GM12878 (cell line): ENCODE measurements at regions not wholly inside any gene's neighbourhood (a gene's known extent, or its start where the extent isn't known, plus 50 kb on each side); places are given as distances from the start of the nearest gene placed in this dataset.

Experiments used
- NBN ChIP-seq: fragments of 450-650 bp; IDR thresholded peaks from 2 replicates; pipeline ENCODE4 v1.6.1; 2016
- NFYA ChIP-seq: IDR thresholded peaks from 2 replicates; pipeline ENCODE4 v1.6.1; 2011; ENCODE audit warnings: low read depth, mild to moderate bottlenecking, low read length, improper control_type of control experiment, borderline replicate concordance
- NR2C2 ChIP-seq: IDR thresholded peaks from 2 replicates; pipeline ENCODE4 v1.6.1; 2011; ENCODE audit warnings: borderline replicate concordance, low read depth; ENCODE audit not compliant: control insufficient read depth, insufficient read length
- POLR2AphosphoS5 ChIP-seq: IDR thresholded peaks from 2 replicates; pipeline ENCODE4 v1.6.1; 2011; ENCODE audit warnings: mild to moderate bottlenecking, low read length, inconsistent platforms
- SP1 ChIP-seq: IDR thresholded peaks from one replicate; pipeline ENCODE4 v1.6.1; 2011; ENCODE audit warnings: low read depth, low read length
- YY1 ChIP-seq: IDR thresholded peaks from 2 replicates; pipeline ENCODE4 v1.6.1; 2011; ENCODE audit warnings: low read depth, mild to moderate bottlenecking, low read length

DNA sequence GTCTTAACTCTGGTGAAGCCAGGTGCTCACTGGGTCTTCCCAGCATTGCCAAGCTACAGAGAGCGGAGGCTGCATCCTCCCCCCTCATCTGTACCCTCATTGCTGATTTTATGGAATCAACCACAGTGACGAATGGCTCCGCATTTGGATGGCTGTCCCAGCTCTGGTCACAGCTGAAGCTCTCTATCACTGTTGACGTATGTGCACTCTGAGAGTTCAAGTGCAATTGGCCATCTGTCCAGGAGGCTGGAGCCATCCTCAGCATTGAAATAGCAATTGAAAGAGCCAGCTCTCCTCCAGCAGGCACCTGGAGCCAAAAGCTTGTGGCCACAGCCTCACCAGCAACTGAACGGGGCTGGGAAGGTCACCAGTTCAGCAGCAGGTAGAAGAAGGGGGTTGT, 494.1 kb downstream of the TMEM114 start:
- TF ChIP-seq YY1 (no peak), SP1 (no peak), NR2C2 (no peak), POLR2AphosphoS5 (no peak), NFYA (no peak), NBN (no peak)
